LNCAP (cell line): ENCODE measurements at regions not wholly inside any gene's neighbourhood (a gene's known extent, or its start where the extent isn't known, plus 50 kb on each side); places are given as distances from the start of the nearest gene placed in this dataset.

ENCODE experiments used
- CTCF ChIP-seq: fragments of 450-650 bp; IDR thresholded peaks from 2 replicates; pipeline ENCODE4 v1.5.1; 2017; ENCODE audit warnings: mild to moderate bottlenecking

- TF ChIP-seq CTCF, result no peak
Measured at GRCh38 chr2:65532937-65533336, 100.5 kb upstream of the SPRED2 start.

- no peak for TF ChIP-seq CTCF
Measured at GRCh38 chr2:65532326-65532725, 99.9 kb upstream of the SPRED2 start.

GRCh38 chr2:65530547-65531320 is 98.3 kb upstream of the SPRED2 start:
- TF ChIP-seq CTCF, result no peak

DNA sequence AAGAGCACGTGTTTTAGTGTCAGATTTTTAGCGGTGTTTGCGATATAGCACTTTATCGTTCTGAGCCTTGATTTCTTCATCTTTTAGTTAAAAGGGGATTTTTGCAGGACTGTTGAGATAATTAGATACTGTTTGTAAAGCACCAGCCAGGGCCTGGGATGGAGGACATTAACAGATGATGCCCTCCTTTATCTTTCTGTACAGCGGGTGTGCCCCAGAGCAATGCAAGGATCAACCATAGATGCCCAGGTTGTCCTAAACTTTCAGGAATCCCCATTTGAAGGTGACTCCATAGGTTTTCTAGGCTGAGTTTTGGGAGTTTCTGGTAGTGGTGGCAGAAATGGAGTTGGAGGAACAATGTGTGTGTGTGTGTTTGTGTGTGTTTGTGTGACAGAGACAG is 97.0 kb upstream of the SPRED2 start:
- TF ChIP-seq CTCF, result no peak

DNA sequence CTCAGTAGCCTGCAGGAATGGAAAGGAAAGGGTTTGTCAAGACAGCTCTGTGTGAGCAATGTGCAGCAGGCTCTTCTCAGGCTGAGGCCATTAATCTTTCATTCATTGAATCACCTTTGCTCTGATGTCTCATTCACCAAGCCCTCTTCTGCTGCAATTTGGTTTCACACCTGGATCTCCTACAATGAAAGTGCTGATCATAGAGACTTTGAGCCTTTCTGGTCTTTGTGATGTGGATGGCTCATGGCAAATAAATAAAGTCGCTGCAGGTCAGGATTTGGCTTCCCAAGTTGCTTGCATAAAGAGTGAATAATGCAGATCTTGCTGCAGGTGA is 95.8 kb upstream of the SPRED2 start:
- TF ChIP-seq CTCF, result no peak

GRCh38 chr2:65527451-65528240 is 95.2 kb upstream of the SPRED2 start:
- TF ChIP-seq CTCF, result no peak

GRCh38 chr2:65525616-65526231 is 93.3 kb upstream of the SPRED2 start:
- TF ChIP-seq CTCF, result no peak
